ENCODE measurements at regions not wholly inside any gene's neighbourhood (a gene's known extent, or its start where the extent isn't known, plus 50 kb on each side); places are given as distances from the start of the nearest gene placed in this dataset.

- no peak for TF ChIP-seq CTCF (IDR thresholded peaks at IDR 0.05 in 4 of 5, conservative IDR thresholded peaks at IDR 0.05 in 1 of 5)
- no peak for TF ChIP-seq POLR2A (IDR thresholded peaks at IDR 0.05)
Measured at GRCh38 chr1:88472298-88472697, 211.8 kb upstream of the PKN2 start.

All from gastrocnemius medialis (tissue), 4 donors.